ENCODE measurements at regions not wholly inside any gene's neighbourhood (a gene's known extent, or its start where the extent isn't known, plus 50 kb on each side); places are given as distances from the start of the nearest gene placed in this dataset.

GRCh38 chr3:144063306-144063705 lies 91.7 kb downstream of the DIPK2A start:
- no peaks in the 10 kb centered on the region for H3K9me3 ChIP-seq
- no peak for TF ChIP-seq EP300 (IDR thresholded peaks at IDR 0.05)
- no peak for TF ChIP-seq POLR2A (IDR thresholded peaks at IDR 0.05)
- no peak for TF ChIP-seq POLR2AphosphoS5 (IDR thresholded peaks at IDR 0.05)
- no peak for TF ChIP-seq CTCF (IDR thresholded peaks at IDR 0.05)
- H3K27me3 ChIP-seq = no peaks in the 10 kb centered on the region
- no peaks in the 10 kb centered on the region for H3K36me3 ChIP-seq
- WGBS, 2 donors (ENCODE audit: low coverage in 1 of 2) = 61 to 86% methylated on average over 2 of the region's 2 CpGs
- no peaks in the 10 kb centered on the region for H3K4me1 ChIP-seq
- H3K27ac ChIP-seq = no peak overlapping the region
- ATAC-seq = no peak
- no peak overlapping the region for H3K4me3 ChIP-seq

GRCh38 chr3:144067059-144067458 lies 95.4 kb downstream of the DIPK2A start:
- TF ChIP-seq POLR2AphosphoS5 (IDR thresholded peaks at IDR 0.05) (no peak), CTCF (IDR thresholded peaks at IDR 0.05) (no peak), EP300 (IDR thresholded peaks at IDR 0.05) (no peak), POLR2A (IDR thresholded peaks at IDR 0.05) (no peak)
- no peak for ATAC-seq
- no peaks in the 10 kb centered on the region for H3K36me3 ChIP-seq
- H3K27me3 ChIP-seq = no peaks in the 10 kb centered on the region
- H3K9me3 ChIP-seq = peaks cover 0 to 14% (median 0%) of the 10 kb centered on the region in 3 donors
- H3K4me1 ChIP-seq = no peaks in the 10 kb centered on the region
- no peak overlapping the region for H3K4me3 ChIP-seq
- H3K27ac ChIP-seq = no peak overlapping the region
- 89 to 100% methylated on average over 3 of the region's 3 CpGs for WGBS, 2 donors (ENCODE audit: low coverage in 1 of 2)

GRCh38 chr3:144073698-144074097 lies 102.1 kb downstream of the DIPK2A start:
- 82 to 90% methylated on average over 1 of the region's 1 CpG for WGBS, 2 donors (ENCODE audit: low coverage in 1 of 2)
- no peak overlapping the region for H3K27ac ChIP-seq
- no peaks in the 10 kb centered on the region for H3K27me3 ChIP-seq
- no peak overlapping the region for H3K4me3 ChIP-seq
- H3K4me1 ChIP-seq = no peaks in the 10 kb centered on the region
- no peak for ATAC-seq
- H3K36me3 ChIP-seq = no peaks in the 10 kb centered on the region
- H3K9me3 ChIP-seq = peaks cover 0 to 19% (median 0%) of the 10 kb centered on the region in 3 donors
- no peak for TF ChIP-seq POLR2AphosphoS5 (IDR thresholded peaks at IDR 0.05)
- TF ChIP-seq POLR2A (IDR thresholded peaks at IDR 0.05) = no peak
- TF ChIP-seq EP300 (IDR thresholded peaks at IDR 0.05) = no peak
- TF ChIP-seq CTCF (IDR thresholded peaks at IDR 0.05) = no peak

GRCh38 chr3:144079634-144080033 lies 108.0 kb downstream of the DIPK2A start:
- no peaks in the 10 kb centered on the region for H3K4me1 ChIP-seq
- no peak overlapping the region for H3K27ac ChIP-seq
- TF ChIP-seq CTCF (IDR thresholded peaks at IDR 0.05) = no peak
- no peak for TF ChIP-seq POLR2AphosphoS5 (IDR thresholded peaks at IDR 0.05)
- no peak for TF ChIP-seq POLR2A (IDR thresholded peaks at IDR 0.05)
- TF ChIP-seq EP300 (IDR thresholded peaks at IDR 0.05) = no peak
- no peaks in the 10 kb centered on the region for H3K9me3 ChIP-seq
- no peaks in the 10 kb centered on the region for H3K27me3 ChIP-seq
- ATAC-seq = no peak
- 75 to 93% methylated on average over 2 of the region's 2 CpGs for WGBS, 2 donors (ENCODE audit: low coverage in 1 of 2)
- H3K4me3 ChIP-seq = no peak overlapping the region
- no peaks in the 10 kb centered on the region for H3K36me3 ChIP-seq

GRCh38 chr3:144084929-144085328 lies 113.3 kb downstream of the DIPK2A start:
- Histone ChIP-seq H3K27me3 (no peaks in the 10 kb centered on the region), H3K4me3 (no peak overlapping the region), H3K4me1 (no peaks in the 10 kb centered on the region), H3K9me3 (no peaks in the 10 kb centered on the region), H3K36me3 (no peaks in the 10 kb centered on the region), H3K27ac (no peak overlapping the region)
- TF ChIP-seq POLR2AphosphoS5 (IDR thresholded peaks at IDR 0.05) = no peak
- TF ChIP-seq EP300 (IDR thresholded peaks at IDR 0.05) = no peak
- no peak for TF ChIP-seq POLR2A (IDR thresholded peaks at IDR 0.05)
- TF ChIP-seq CTCF (IDR thresholded peaks at IDR 0.05) = no peak
- 58 to 76% methylated on average over 2 of the region's 2 CpGs for WGBS, 2 donors (ENCODE audit: low coverage in 1 of 2)
- no peak for ATAC-seq
